Fibroblast of villous mesenchyme (primary cell): ENCODE measurements at regions not wholly inside any gene's neighbourhood (a gene's known extent, or its start where the extent isn't known, plus 50 kb on each side); places are given as distances from the start of the nearest gene placed in this dataset.
A peak's percentile ranks its signal among the peaks of the same experiment; 100 is the strongest.

Source experiments
- DNase-seq: peaks from one replicate; pipeline ENCODE4 v3.0.0-alpha.2; 2010; ENCODE audit warnings: low read depth
- H3K4me3 ChIP-seq: 2 replicates; pipeline ENCODE4 v1.5.1; 2011; ENCODE audit warnings: low read depth, mild to moderate bottlenecking, low read length
- TF ChIP-seq, protein P1 (sequence below): IDR thresholded peaks from 2 replicates; pipeline ENCODE4 v1.5.1; 2012; ENCODE audit warnings: low read depth, mild to moderate bottlenecking, low read length; ENCODE audit not compliant: insufficient read depth

DNA sequence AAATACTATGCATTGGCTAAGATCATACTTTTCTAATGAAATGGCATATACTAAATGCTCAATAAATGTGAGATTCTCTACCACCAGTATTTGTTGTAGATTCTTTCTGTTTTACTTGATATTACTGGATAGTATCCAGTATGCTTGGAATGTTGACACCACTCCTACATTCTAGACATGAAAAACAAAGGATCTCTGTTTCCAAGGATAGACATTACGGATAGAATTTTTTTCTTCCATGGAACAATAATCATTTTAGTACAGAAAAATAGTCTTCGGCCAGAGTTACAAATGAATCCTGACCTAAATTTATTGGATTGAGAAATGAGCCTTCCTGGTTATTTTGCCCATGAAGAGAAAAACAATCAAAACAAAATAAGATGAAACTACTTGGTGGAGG is 258.2 kb upstream of the NT5E start:
- no peak for DNase-seq
- TF ChIP-seq, protein P1, sequence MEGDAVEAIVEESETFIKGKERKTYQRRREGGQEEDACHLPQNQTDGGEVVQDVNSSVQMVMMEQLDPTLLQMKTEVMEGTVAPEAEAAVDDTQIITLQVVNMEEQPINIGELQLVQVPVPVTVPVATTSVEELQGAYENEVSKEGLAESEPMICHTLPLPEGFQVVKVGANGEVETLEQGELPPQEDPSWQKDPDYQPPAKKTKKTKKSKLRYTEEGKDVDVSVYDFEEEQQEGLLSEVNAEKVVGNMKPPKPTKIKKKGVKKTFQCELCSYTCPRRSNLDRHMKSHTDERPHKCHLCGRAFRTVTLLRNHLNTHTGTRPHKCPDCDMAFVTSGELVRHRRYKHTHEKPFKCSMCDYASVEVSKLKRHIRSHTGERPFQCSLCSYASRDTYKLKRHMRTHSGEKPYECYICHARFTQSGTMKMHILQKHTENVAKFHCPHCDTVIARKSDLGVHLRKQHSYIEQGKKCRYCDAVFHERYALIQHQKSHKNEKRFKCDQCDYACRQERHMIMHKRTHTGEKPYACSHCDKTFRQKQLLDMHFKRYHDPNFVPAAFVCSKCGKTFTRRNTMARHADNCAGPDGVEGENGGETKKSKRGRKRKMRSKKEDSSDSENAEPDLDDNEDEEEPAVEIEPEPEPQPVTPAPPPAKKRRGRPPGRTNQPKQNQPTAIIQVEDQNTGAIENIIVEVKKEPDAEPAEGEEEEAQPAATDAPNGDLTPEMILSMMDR, result no peak
- no peak overlapping the region for H3K4me3 ChIP-seq

DNA sequence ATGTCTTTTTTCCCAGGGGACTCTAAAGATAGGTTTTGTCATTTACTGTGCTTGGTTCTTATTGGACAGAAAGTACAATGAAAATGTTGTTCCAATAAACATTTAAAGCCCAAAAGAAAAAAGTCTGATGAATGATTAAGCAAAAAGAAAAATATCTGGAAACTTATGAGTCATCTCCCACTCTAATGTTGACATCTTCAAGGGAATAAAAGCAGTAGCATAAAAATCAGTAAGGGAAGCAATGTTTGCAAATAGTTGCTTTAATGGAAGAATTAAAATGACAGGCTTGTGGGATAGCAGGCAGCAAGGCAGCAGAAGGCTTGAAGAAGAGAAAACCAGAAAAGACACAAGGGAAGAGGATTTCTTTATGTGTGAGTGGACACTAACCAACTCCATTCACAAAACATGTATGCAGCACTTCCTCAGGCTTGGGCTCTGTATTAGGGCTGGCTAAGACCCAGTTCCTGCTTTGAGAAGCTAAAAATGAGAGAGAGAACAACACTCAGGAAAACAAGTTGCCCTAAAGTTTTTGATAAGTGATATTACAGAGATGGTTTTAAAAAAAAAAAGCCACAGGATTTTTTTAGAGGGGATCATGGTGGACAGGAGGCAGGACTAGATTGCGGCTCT is 263.2 kb upstream of the NT5E start:
- TF ChIP-seq, protein P1, result no peak
- peak; percentile 31 for DNase-seq
- H3K4me3 ChIP-seq, result no peak overlapping the region

DNA sequence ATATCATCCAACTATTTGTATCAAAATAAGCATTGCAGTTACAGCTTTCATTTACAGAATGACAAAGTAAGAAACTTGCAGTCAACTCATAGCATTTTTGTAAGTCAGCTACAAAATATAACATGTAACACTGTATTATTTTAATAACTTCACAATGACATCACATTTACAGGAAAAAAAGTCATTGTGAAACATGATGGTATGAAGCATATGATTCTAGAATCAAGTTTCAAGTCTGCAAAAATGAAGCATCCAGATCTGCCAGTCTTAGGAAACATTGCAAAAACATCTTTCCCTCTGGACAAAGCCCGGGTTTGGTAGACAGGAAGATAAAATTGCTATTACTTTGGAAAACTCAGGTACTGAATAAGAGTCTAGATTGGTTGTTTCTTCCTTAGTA is 263.9 kb upstream of the NT5E start:
- peak; percentile 38 for DNase-seq
- H3K4me3 ChIP-seq, result no peak overlapping the region

DNA sequence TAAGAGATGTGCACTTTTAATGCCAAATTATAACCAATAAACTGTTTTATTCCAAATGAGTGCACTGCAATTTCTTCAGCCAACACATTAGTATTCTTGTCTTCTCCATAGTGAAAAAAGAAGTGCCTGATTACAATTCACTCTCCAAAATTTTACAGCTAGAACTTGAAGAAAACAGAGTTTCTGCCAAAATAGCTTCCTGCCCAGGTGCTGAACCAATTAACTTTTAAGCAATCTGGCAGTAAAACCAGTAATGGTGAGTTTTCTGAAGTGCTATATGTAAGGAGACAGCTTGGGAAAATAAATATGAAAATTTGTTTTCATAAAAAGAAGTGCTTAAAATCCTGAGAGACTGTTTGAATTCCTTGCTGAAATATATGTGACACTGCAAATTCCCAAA is 266.0 kb upstream of the NT5E start:
- H3K4me3 ChIP-seq, result no peak overlapping the region
- DNase-seq, result no peak
- TF ChIP-seq, protein P1, result no peak

More for the DNA sequence above, 263.9 kb upstream of the NT5E start:
- TF ChIP-seq, protein P1, result no peak

DNA sequence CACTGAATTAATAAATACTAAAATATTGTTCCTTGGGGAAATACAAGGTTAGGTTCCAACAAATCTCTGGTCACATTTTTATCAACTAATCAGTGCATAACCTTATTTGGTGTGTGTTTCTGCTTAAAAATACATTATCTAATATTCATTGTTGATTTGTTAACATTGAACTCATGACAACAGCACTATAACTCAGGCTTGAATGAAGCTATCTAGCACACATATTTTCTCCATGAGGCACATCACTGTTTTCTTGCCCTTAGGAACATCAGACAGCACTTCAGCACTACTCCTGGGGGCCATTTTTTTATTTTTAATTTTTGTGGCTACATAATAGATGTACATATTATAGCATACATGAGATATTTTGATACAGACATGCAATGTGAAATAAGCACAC is 277.2 kb upstream of the NT5E start:
- TF ChIP-seq, protein P1, result no peak
- H3K4me3 ChIP-seq, result no peak overlapping the region
- DNase-seq, result no peak

DNA sequence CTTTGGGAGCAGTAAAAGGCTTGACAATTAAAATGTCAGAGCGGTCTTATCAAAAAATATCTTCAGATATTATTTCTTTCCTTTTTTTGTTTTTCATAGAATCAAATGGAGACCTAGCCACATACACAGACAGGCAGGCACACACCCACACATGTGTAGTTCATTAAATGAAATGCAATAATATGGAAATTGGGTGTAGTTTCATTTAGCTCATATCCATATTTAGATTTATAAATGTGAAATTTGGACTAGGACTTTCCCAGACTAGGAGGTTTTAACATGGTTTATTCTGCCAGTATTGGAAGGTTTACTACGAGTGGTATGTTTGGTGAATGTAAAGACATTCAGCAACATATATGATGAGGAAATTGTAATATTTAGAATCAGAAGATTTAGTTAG is 277.7 kb upstream of the NT5E start:
- no peak overlapping the region for H3K4me3 ChIP-seq
- DNase-seq, result no peak
- TF ChIP-seq, protein P1, result no peak

DNA sequence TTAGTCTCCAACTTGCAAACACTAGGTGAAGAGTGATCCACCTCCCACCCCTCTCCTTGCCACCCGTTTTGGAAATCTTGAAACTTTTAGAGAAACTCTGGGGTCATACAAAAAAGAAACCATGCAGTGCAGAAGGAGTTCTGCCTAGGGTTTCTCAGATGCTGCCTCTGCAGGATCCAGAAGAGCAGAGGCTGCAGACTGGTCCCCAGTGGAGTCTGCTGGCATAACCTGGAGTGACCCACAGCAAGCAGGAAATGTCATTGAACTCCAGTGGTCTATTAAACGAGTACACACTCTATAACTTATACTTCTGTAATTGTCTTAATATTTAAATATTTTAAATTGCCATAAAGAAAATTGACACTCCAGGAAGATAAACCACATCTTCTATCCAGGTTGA is 280.7 kb upstream of the NT5E start:
- no peak for DNase-seq
- TF ChIP-seq, protein P1, result no peak
- H3K4me3 ChIP-seq, result no peak overlapping the region
